ENCODE measurements at regions not wholly inside any gene's neighbourhood (a gene's known extent, or its start where the extent isn't known, plus 50 kb on each side); places are given as distances from the start of the nearest gene placed in this dataset.

DNA sequence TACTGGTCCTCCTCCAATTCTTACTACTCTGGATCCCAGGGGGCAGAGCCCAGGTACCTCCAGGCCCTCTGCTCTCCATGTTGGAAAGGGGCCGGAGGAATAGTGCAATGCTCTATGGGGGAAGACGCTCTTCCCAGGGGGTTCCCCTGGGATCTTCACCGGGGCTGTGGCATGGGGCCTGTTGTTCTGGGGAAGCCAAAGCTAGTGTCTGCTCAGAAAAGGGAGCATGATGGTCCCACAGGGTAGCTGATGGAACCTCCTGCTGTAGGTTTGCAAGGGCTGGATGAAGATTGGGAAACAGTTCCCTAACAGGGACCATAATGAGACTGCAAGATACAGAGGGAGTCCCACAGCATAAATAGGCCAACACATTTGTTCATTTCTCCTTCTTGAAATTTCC is 114.7 kb downstream of the IRX5 start:
- no peaks in the 10 kb centered on the region for H3K4me1 ChIP-seq (ENCODE audit: control insufficient read depth, insufficient read depth, low read length)
- ChIA-PET CTCF (no interaction called here), POLR2A (no interaction called here)
- no TSS peak for BruUV-seq (replicated peaks)
- intact Hi-C loops (cut with micrococcal nuclease; ENCODE audit: unreplicated experiment) (no loop called here), in situ Hi-C loops (cut with HindIII; ENCODE audit: low pct_unique_long_range_greater_than_20kb, low sequenced_read_pairs) (no loop called here)
- no peaks in the 10 kb centered on the region for H3K27me3 ChIP-seq (ENCODE audit: control insufficient read depth, insufficient read depth, low read length)
- H3K4me3 ChIP-seq (ENCODE audit: low read depth in 2 of 2, low read length in 2 of 2), result no peak overlapping the region
- ATAC-seq (no peak), DNase-seq (ENCODE audit: low read depth, low spot score) (no peak)
- H3K36me3 ChIP-seq (ENCODE audit: control insufficient read depth, insufficient read depth, low read length), result no peaks in the 10 kb centered on the region
- no peaks in the 10 kb centered on the region for H3K9me3 ChIP-seq (ENCODE audit: control insufficient read depth, insufficient read depth, low read depth, low read length)
- TF ChIP-seq TCF7L2 (IDR thresholded peaks at IDR 0.05; ENCODE audit: low read depth, low read length), result no peak
- TF ChIP-seq SIN3A (IDR thresholded peaks at IDR 0.05; ENCODE audit: borderline replicate concordance, insufficient read depth, low read depth, low read length), result no peak
- TF ChIP-seq, protein P1, sequence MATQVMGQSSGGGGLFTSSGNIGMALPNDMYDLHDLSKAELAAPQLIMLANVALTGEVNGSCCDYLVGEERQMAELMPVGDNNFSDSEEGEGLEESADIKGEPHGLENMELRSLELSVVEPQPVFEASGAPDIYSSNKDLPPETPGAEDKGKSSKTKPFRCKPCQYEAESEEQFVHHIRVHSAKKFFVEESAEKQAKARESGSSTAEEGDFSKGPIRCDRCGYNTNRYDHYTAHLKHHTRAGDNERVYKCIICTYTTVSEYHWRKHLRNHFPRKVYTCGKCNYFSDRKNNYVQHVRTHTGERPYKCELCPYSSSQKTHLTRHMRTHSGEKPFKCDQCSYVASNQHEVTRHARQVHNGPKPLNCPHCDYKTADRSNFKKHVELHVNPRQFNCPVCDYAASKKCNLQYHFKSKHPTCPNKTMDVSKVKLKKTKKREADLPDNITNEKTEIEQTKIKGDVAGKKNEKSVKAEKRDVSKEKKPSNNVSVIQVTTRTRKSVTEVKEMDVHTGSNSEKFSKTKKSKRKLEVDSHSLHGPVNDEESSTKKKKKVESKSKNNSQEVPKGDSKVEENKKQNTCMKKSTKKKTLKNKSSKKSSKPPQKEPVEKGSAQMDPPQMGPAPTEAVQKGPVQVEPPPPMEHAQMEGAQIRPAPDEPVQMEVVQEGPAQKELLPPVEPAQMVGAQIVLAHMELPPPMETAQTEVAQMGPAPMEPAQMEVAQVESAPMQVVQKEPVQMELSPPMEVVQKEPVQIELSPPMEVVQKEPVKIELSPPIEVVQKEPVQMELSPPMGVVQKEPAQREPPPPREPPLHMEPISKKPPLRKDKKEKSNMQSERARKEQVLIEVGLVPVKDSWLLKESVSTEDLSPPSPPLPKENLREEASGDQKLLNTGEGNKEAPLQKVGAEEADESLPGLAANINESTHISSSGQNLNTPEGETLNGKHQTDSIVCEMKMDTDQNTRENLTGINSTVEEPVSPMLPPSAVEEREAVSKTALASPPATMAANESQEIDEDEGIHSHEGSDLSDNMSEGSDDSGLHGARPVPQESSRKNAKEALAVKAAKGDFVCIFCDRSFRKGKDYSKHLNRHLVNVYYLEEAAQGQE (IDR thresholded peaks at IDR 0.05; ENCODE audit: insufficient read depth in 1 of 2, low read depth in 2 of 2, low read length in 1 of 2), result no peak
- no peak for TF ChIP-seq POLR2AphosphoS5 (IDR thresholded peaks at IDR 0.05; ENCODE audit: low read depth, low read length)
- TF ChIP-seq, protein P2, sequence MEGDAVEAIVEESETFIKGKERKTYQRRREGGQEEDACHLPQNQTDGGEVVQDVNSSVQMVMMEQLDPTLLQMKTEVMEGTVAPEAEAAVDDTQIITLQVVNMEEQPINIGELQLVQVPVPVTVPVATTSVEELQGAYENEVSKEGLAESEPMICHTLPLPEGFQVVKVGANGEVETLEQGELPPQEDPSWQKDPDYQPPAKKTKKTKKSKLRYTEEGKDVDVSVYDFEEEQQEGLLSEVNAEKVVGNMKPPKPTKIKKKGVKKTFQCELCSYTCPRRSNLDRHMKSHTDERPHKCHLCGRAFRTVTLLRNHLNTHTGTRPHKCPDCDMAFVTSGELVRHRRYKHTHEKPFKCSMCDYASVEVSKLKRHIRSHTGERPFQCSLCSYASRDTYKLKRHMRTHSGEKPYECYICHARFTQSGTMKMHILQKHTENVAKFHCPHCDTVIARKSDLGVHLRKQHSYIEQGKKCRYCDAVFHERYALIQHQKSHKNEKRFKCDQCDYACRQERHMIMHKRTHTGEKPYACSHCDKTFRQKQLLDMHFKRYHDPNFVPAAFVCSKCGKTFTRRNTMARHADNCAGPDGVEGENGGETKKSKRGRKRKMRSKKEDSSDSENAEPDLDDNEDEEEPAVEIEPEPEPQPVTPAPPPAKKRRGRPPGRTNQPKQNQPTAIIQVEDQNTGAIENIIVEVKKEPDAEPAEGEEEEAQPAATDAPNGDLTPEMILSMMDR (IDR thresholded peaks at IDR 0.05), result no peak
- H3K27ac ChIP-seq (ENCODE audit: low read length), result no peak overlapping the region

DNA sequence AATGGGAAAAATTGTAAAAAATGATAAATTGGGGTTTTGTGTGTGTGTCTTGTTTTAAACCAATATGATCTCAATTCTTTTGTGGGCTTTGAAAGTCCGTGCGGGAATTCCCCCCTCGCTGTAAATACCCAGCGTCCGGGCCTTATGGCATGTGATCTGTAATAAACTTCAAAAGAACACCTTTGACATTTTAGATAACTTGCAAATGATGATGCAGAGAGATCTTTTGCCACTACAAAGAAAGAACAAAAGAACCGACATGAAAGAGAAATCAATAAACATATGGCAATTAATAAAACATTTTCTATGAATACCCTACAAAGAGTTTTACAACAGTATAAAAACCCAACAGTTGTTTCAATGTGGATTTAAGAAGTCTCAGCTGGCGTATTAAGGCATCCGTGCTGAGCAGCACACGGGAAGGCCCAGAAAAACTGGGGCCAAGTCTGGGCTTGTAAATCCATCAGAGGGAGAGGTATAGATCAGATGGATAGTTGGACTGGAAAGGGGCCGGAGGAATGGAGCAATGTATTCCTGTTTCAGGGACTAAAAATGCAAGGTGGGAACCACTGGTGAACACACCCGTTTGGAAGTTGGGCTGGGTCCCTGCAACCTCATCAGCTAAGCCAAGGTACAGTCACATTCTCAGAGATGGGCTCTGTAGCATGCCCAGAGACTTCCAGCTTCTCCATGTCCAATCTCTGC is 115.2 kb downstream of the IRX5 start:
- no TSS peak for BruUV-seq (replicated peaks)
- in situ Hi-C loops (cut with HindIII; ENCODE audit: low pct_unique_long_range_greater_than_20kb, low sequenced_read_pairs), result no loop called here
- intact Hi-C loops (cut with micrococcal nuclease; ENCODE audit: unreplicated experiment), result no loop called here

More for the DNA sequence above, 115.2 kb downstream of the IRX5 start:
- Histone ChIP-seq H3K36me3 (ENCODE audit: control insufficient read depth, insufficient read depth, low read length) (no peaks in the 10 kb centered on the region), H3K4me1 (ENCODE audit: control insufficient read depth, insufficient read depth, low read length) (no peaks in the 10 kb centered on the region), H3K27me3 (ENCODE audit: control insufficient read depth, insufficient read depth, low read length) (no peaks in the 10 kb centered on the region), H3K27ac (ENCODE audit: low read length) (no peak overlapping the region), H3K9me3 (ENCODE audit: control insufficient read depth, insufficient read depth, low read depth, low read length) (no peaks in the 10 kb centered on the region), H3K4me3 (ENCODE audit: low read depth in 2 of 2, low read length in 2 of 2) (no peak overlapping the region)
- ChIA-PET CTCF (no interaction called here), POLR2A (no interaction called here)
- DNase-seq (ENCODE audit: low read depth, low spot score), result no peak
- ATAC-seq, result no peak
- TF ChIP-seq TCF7L2 (IDR thresholded peaks at IDR 0.05; ENCODE audit: low read depth, low read length) (no peak), POLR2AphosphoS5 (IDR thresholded peaks at IDR 0.05; ENCODE audit: low read depth, low read length) (no peak), SIN3A (IDR thresholded peaks at IDR 0.05; ENCODE audit: borderline replicate concordance, insufficient read depth, low read depth, low read length) (no peak)
- TF ChIP-seq, protein P1 (IDR thresholded peaks at IDR 0.05; ENCODE audit: insufficient read depth in 1 of 2, low read depth in 2 of 2, low read length in 1 of 2), result no peak
- TF ChIP-seq, protein P2 (IDR thresholded peaks at IDR 0.05), result no peak

Data from Panc1 (cell line).